ENCODE measurements at regions not wholly inside any gene's neighbourhood (a gene's known extent, or its start where the extent isn't known, plus 50 kb on each side); places are given as distances from the start of the nearest gene placed in this dataset.

DNA sequence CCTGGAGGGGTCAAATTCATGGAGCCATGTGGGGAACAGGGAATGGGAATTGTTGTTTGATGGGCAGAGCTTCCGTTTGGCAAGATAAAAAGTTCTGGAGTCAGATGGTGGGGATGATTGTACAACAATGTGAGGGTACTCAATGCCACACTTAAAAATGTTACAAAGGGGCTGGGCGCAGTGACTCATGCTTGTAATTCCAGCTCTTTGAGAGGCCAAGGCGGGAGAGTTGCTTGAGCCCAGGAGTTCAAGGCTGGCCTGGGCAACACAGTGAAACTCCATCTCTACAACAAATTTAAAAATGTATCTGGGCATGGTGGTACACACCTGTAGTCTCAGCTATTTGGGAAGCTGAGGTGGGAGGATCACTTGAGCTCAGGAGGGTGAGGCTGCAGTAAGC lies 66.0 kb upstream of the DIO3 start:
- no peak for ATAC-seq
- intact Hi-C loops (cut with DNase I), result no loop called here
- DNase-seq (ENCODE audit: low spot score), result peak; percentile 32

- ATAC-seq (peak; percentile 13), DNase-seq (ENCODE audit: low spot score) (peak; percentile 57)
- intact Hi-C loops (cut with DNase I), result no loop called here
Measured at GRCh38 chr14:101495827-101496775, 65.2 kb upstream of the DIO3 start.

DNA sequence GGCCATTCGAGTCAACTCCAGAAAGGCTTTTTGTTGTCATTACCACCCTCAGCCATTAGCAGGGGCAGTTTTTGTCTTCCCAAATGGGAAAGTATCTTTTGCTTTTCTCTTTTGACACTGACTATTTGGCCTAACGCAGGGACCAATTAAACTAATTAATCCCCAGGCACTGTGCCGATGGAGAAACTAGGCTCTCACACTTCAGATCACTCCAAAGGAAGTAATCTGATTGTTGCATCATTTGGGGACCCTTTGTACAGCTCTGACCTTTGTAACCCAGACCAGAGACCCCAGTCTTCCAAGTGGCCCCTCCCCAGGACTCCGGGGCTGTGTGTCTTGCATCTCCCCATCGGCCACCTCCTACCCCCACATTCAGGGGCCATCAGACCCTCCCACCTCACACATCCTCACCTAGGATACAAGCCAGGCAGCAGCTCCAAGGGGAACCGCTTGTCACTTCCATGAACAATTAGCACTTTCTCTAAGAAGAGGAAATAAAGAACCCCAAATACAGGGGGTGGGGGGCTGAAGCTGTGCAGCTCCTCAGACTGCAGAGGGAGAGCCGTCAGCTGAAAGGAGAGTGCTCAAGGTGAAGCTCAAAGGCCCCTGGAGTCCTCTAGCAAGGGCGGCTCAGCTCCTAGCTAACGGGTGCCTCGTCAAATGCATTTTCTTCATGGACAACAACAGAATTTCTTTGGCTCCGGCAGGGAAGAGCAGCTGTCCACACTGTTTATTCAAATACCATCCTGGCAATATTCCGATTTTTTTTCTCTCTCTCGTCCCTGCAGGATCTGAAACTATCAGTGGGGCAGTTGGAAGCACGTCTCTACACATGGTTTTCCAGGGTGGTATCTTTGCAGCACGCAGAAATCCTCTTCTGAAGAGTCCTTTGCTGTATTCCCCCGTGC lies 64.3 kb upstream of the DIO3 start:
- ATAC-seq (peak; percentile 30), DNase-seq (ENCODE audit: low spot score) (peak; percentile 39)
- intact Hi-C loops (cut with DNase I), result no loop called here

GRCh38 chr14:101497684-101498525 lies 63.4 kb upstream of the DIO3 start:
- DNase-seq (ENCODE audit: low spot score) (peak; percentile 53), ATAC-seq (peak; percentile 58)
- intact Hi-C loops (cut with DNase I), result no loop called here

GRCh38 chr14:101498526-101498860 lies 62.8 kb upstream of the DIO3 start:
- DNase-seq (ENCODE audit: low spot score) (no peak), ATAC-seq (no peak)
- intact Hi-C loops (cut with DNase I), result no loop called here

- ATAC-seq, result peak; percentile 45
- peak; percentile 58 for DNase-seq (ENCODE audit: low spot score)
- intact Hi-C loops (cut with DNase I), result no loop called here
Measured at GRCh38 chr14:101499080-101499479, 62.2 kb upstream of the DIO3 start.

DNA sequence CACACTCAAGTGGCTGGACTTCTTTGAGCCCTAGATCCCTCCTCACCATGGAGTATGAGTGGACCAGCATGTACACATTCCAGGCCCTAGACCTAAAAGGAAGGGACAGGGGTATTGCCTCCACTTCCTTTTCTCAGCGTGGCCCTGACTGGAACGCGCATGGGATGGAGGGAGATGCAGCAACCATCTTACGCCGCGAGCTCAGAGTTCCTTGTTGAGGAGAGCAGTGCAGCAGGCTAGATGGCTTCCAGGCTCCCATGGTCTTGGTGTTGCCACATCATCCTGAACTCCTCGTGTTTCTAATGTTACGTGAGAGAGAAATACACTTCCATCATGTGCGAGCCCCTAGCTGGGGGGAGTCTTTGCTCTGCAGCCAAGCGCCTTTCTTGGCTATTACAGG lies 61.8 kb upstream of the DIO3 start:
- intact Hi-C loops (cut with DNase I), result no loop called here

GRCh38 chr14:101500061-101500460 lies 61.2 kb upstream of the DIO3 start:
- intact Hi-C loops (cut with DNase I), result no loop called here
- DNase-seq (ENCODE audit: low spot score) (no peak), ATAC-seq (no peak)

More for the DNA sequence above, 61.8 kb upstream of the DIO3 start:
- ATAC-seq, result no peak
- DNase-seq (ENCODE audit: low spot score), result peak; percentile 48

GRCh38 chr14:101500681-101501080 lies 60.6 kb upstream of the DIO3 start:
- ATAC-seq, result no peak
- intact Hi-C loops (cut with DNase I), result no loop called here
- DNase-seq (ENCODE audit: low spot score), result peak; percentile 28

DNA sequence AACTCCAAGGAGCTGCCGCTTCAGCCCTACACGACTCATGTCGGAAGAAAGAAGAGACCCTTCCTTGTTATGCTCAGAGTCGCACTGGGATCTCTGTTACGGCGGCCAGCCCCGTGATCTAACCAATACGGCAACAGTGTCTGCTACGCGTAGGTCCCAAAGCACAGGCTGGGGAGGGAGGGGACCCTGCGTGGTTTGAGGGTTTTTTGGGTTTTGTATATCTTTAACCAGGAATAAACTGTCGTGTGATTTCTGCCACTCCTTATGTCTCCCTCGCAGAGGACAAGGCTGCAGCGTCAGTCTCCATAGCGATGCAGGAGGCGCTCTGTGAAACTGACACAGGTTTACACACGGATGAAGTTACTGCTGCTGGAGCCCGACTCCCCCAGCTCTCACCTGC lies 60.0 kb upstream of the DIO3 start:
- DNase-seq (ENCODE audit: low spot score), result peak; percentile 45

GRCh38 chr14:101501858-101502615 lies 59.3 kb upstream of the DIO3 start:
- intact Hi-C loops (cut with DNase I), result no loop called here
- ATAC-seq, result no peak
- peak; percentile 34 for DNase-seq (ENCODE audit: low spot score)

More for the DNA sequence above, 60.0 kb upstream of the DIO3 start:
- intact Hi-C loops (cut with DNase I), result no loop called here
- no peak for ATAC-seq

GRCh38 chr14:101502761-101503392 lies 58.4 kb upstream of the DIO3 start:
- intact Hi-C loops (cut with DNase I), result no loop called here
- DNase-seq (ENCODE audit: low spot score), result peak; percentile 34
- ATAC-seq, result no peak

GRCh38 chr14:101503431-101504095 lies 57.7 kb upstream of the DIO3 start:
- ATAC-seq (no peak), DNase-seq (ENCODE audit: low spot score) (peak; percentile 34)
- intact Hi-C loops (cut with DNase I), result no loop called here

GRCh38 chr14:101504096-101504948 lies 57.0 kb upstream of the DIO3 start:
- ATAC-seq (no peak), DNase-seq (ENCODE audit: low spot score) (peak; percentile 48)
- intact Hi-C loops (cut with DNase I), result no loop called here

DNA sequence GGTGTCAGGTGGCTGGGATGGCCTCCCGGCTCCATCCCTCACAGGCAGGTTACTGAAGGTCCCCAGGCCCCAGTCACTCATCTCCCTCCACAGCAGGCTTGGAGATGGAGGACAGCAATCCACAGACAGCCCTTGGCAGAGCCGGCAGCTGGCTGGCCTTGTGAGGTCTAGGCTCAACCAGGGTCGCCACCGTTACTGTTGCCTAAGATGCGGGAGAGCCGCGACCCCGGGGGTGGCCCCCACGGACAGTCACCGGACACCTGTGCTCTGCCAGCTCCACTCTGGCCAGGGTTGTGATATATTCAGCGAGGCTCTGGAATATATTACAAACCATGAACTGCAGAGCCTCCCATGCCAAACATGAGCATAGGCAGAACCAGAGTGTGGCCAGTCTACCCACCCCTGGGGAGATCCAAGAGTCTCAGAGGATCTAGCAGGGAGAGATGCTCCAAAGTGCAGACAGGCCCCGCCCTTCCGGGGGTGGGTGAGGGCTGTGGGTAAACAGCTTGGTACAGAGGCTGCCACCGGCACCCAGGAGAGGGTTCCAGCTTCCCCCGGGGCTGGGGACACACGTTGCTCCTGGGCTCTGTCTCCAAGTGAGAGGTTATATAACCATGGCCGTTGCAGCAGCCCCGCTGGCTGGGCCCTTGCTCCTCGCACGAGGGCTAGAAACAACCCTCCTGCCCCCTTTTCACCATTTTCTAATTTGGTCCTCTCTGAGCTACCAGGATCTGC lies 55.9 kb upstream of the DIO3 start:
- DNase-seq (ENCODE audit: low spot score), result peak; percentile 51
- no peak for ATAC-seq
- intact Hi-C loops (cut with DNase I), result no loop called here
